Transverse colon (tissue), 1 donor: ENCODE measurements at regions not wholly inside any gene's neighbourhood (a gene's known extent, or its start where the extent isn't known, plus 50 kb on each side); places are given as distances from the start of the nearest gene placed in this dataset.

Experiments
- EP300 ChIP-seq: sonication (generic); formaldehyde crosslinking; IDR thresholded peaks from one replicate; pipeline ENCODE4 v1.6.1; 2017; ENCODE audit warnings: antibody characterized with exemption, low read depth
- POLR2A ChIP-seq: fragments of 450-650 bp; IDR thresholded peaks from one replicate; pipeline ENCODE4 v1.6.1; 2016; ENCODE audit warnings: antibody characterized with exemption, mild to moderate bottlenecking, moderate library complexity

- no peak for TF ChIP-seq POLR2A
- no peak for TF ChIP-seq EP300
These were observed 125.6 kb downstream of the SOCS6 start for GRCh38 chr18:70414315-70414900.
